Sciatic nerve (tissue), 2 donors: ENCODE measurements at regions not wholly inside any gene's neighbourhood (a gene's known extent, or its start where the extent isn't known, plus 50 kb on each side); places are given as distances from the start of the nearest gene placed in this dataset.
"Not testable (repeated sequence)": the region's sequence is repeated elsewhere in the genome, so short reads cannot be mapped to it uniquely, and the experiment has no call there.

ENCODE experiments used
- ATAC-seq: fragments of 200-7000 bp; cut with Tn5 transposase; one replicate; pipeline ENCODE4 v1.9.1; 2020; ENCODE audit warnings: mild to moderate bottlenecking, moderate library complexity
- DNase-seq: peaks from one replicate; pipeline ENCODE4 v3.0.0-alpha.2; 2020; ENCODE audit warnings: low spot score
- intact Hi-C: fragments of 100-400 bp; cut with DNase I; formaldehyde crosslinking; loops from one replicate; pipeline ENCODE4 v1.14.2; 2022
- donor health status: DM: no; HTN: no; CAD: no.
- donor health status: DM: no; HTN: no; CAD: no.

- ATAC-seq, result no peak
- intact Hi-C loops, result no loop called here
- DNase-seq, result no peak
These were observed 465.5 kb downstream of the PDZRN4 start for GRCh38 chr12:41653386-41654326.

DNA sequence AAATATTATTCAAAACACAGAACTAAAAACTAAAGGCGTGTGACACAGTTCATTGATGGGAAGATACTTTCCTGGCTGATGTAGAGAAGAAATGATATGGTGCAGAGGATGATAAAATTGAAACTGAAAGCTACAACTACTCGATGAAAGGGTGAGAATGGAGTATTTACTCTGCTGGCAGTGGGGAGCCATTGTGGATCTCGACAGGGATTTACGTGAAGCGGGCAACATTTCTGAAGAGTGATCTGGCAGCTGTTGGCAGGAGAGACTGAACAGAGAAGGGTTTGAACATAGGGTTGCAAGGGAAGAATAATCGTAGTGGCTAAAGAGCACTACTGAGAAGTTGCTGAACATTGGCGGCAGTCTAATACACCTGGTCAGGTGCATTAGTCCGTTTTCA is 464.9 kb downstream of the PDZRN4 start:
- intact Hi-C loops, result no loop called here
- ATAC-seq (no peak), DNase-seq (no peak)

DNA sequence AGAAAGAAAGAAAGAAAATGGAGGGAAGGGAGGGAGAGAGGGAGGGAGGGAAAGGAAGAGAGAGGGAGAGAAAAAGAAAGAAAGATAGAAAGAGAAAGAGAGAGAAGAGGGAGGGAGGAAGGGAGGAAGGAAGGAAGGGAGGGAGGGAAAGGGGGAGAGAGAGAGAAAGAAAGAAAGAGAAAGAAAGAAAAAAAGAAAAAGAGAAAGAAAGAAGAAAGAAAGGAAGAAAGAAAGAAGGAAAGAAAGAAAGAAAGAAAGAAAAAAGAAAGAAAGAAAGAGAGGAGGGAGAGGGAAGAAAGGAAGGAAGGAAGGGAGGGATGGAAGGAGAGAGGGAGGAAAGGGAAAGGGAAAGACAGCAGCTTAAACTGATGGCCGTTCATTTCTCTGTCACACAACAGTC is 457.5 kb downstream of the PDZRN4 start:
- intact Hi-C loops, result no loop called here
- DNase-seq, result no peak

DNA sequence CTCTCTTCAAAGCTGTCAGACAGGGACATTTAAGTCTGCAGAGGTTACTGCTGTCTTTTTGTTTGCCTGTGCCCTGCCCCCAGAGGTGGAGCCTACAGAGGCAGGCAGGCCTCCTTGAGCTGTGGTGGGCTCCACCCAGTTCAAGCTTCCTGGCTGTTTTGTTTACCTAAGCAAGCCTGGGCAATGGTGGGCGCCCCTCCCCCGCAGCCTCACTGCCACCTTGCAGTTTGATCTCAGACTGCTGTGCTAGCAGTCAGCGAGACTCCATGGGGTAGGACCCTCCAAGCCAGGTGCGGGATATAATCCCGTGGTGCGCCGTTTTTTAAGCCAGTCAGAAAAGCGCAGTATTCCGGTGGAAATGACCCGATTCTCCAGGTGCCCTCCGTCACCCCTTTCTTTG is 454.7 kb downstream of the PDZRN4 start:
- ATAC-seq, DNase-seq, intact Hi-C loops: not testable (repeated sequence)

More for the DNA sequence above, 457.5 kb downstream of the PDZRN4 start:
- no peak for ATAC-seq

DNA sequence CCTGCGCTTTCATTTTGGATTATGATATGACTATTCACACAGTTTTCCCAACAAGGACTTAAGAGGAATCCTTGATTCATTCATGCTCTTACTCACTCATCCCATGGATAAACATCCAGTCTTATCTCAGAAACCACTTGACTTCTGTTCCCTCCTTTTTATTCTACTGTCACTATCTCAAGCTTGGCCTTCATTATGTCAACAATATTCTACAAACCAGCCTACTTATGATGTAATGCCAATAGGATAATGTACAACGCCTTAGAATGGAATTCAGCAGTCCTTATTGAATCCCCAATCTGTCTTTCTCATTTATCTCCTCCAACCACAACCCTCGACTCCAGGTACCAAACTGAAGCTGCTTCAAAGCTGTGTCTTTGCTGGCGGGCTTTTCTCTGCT is 448.5 kb downstream of the PDZRN4 start:
- intact Hi-C loops, result no loop called here
- DNase-seq (no peak), ATAC-seq (no peak)

DNA sequence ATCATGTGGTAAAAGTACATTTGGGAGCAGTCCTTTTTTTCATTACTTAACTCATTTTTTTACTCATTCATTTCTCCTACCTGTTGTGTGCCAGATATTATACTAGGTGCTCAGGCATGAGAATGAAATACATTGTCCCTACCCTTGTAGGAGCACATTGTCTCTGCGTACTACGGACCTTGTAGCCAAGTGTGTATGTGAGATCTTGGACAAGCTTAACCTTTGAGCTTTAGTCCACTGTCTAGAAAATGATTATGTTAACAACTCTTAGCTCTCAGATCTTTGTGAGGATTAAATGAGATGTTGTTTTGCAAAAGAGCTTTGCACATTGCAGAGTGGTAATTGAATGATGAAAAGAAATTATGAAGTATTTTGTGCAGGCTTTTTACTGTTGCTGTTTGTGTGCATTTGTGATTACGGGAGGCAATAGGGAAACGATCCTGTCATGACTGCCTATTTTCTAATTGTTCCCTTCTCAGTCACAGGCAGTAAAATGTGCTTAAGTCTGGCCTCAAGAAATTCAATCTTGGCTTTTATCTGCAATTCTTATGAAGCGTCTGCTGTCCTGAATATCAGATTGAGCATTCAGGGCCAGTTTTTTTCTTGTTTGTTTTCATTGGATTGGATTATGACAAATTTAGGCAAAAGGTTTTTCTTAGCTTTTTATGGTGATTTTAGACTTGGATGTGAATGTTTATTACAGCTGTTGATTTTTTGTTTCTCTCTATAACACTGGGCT is 447.7 kb downstream of the PDZRN4 start:
- no peak for ATAC-seq
- no peak for DNase-seq
- intact Hi-C loops, result no loop called here

GRCh38 chr12:41634091-41634490 is 446.0 kb downstream of the PDZRN4 start:
- DNase-seq (no peak), ATAC-seq (no peak)
- intact Hi-C loops, result no loop called here

GRCh38 chr12:41629611-41630010 is 441.5 kb downstream of the PDZRN4 start:
- intact Hi-C loops, result no loop called here
- DNase-seq, result no peak
- ATAC-seq, result no peak

DNA sequence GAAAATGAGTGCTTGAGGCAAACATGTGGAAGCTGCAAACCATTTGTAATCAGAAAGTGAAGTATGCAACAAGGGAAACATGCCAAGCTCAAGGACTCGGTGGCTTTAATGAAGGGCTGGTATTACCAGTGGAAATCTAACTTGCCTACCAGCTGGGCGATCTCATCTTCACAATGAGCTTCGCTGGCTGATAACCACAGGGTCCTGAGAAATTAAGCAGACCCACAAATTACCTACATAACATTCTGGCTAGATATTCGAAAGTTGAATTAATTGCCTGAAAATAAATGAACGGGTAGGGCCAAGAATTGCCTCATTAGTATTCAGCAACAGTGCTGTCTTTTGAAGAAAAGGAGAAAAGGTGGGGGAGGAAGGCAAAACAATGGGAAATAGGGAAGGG is 439.4 kb downstream of the PDZRN4 start:
- no peak for ATAC-seq
- intact Hi-C loops, result no loop called here
- no peak for DNase-seq

GRCh38 chr12:41624571-41624970 is 436.5 kb downstream of the PDZRN4 start:
- intact Hi-C loops, result no loop called here
- no peak for ATAC-seq
- DNase-seq, result no peak
